ENCODE measurements at regions not wholly inside any gene's neighbourhood (a gene's known extent, or its start where the extent isn't known, plus 50 kb on each side); places are given as distances from the start of the nearest gene placed in this dataset.

GRCh38 chr20:52652271-52652670 is 319.9 kb upstream of the TSHZ2 start:
- BruUV-seq (replicated peaks) = no TSS peak
- H3K4me3 ChIP-seq (ENCODE audit: low read length) = no peak overlapping the region

GRCh38 chr20:52649727-52650126 is 322.4 kb upstream of the TSHZ2 start:
- Histone ChIP-seq H3K27ac (ENCODE audit: low read length) (no peak overlapping the region), H3K9me2 (replicated peaks; ENCODE audit: low read length) (no peaks in the 10 kb centered on the region), H3K9me3 (ENCODE audit: low read length) (peaks cover 23% of the 10 kb centered on the region; the same call in 1 of the 2 replicates), H3K4me2 (ENCODE audit: low read length) (no peak overlapping the region), H3K27me3 (ENCODE audit: low read length) (no peaks in the 10 kb centered on the region), H3K4me3 (ENCODE audit: low read length) (no peak overlapping the region), H3K4me1 (ENCODE audit: insufficient read depth, low read length) (no peaks in the 10 kb centered on the region), H3K9ac (ENCODE audit: low read length) (no peak overlapping the region), H4K20me1 (ENCODE audit: low read length) (no peaks in the 10 kb centered on the region), H3F3A (ENCODE audit: low read length, unreplicated experiment) (no peaks in the 10 kb centered on the region), H3K79me2 (ENCODE audit: low read length) (no peaks in the 10 kb centered on the region), H3K36me3 (ENCODE audit: low read depth, low read length) (no peaks in the 10 kb centered on the region), H2AFZ (ENCODE audit: low read length) (no peak overlapping the region)
- BruUV-seq (replicated peaks) = no TSS peak
- TF ChIP-seq EZH2phosphoT487 (IDR thresholded peaks at IDR 0.05; ENCODE audit: borderline replicate concordance, low read length) (no peak), EZH2 (IDR thresholded peaks at IDR 0.05; ENCODE audit: low read length, unreplicated experiment) (no peak), CTCF (conservative IDR thresholded peaks at IDR 0.05; ENCODE audit: low read depth, low read length) (no peak)
- ATAC-seq (no peak), DNase-seq (no peak)
- ChIA-PET POLR2A (ENCODE audit: unreplicated experiment) (no interaction called here), CTCF (no interaction called here)
- intact Hi-C loops (cut with micrococcal nuclease) = no loop called here

More at GRCh38 chr20:52652271-52652670, 319.9 kb upstream of the TSHZ2 start:
- no peak overlapping the region for H3K4me2 ChIP-seq (ENCODE audit: low read length)
- H3K79me2 ChIP-seq (ENCODE audit: low read length) = no peaks in the 10 kb centered on the region
- H3K27me3 ChIP-seq (ENCODE audit: low read length) = no peaks in the 10 kb centered on the region
- H3K27ac ChIP-seq (ENCODE audit: low read length) = no peak overlapping the region
- CTCF ChIA-PET = no interaction called here
- no peaks in the 10 kb centered on the region for H3F3A ChIP-seq (ENCODE audit: low read length, unreplicated experiment)
- no peaks in the 10 kb centered on the region for H3K4me1 ChIP-seq (ENCODE audit: insufficient read depth, low read length)
- H3K9ac ChIP-seq (ENCODE audit: low read length) = no peak overlapping the region
- TF ChIP-seq EZH2 (IDR thresholded peaks at IDR 0.05; ENCODE audit: low read length, unreplicated experiment) (no peak), EZH2phosphoT487 (IDR thresholded peaks at IDR 0.05; ENCODE audit: borderline replicate concordance, low read length) (no peak), CTCF (conservative IDR thresholded peaks at IDR 0.05; ENCODE audit: low read depth, low read length) (no peak)
- DNase-seq = no peak
- ATAC-seq = no peak
- H3K9me2 ChIP-seq (replicated peaks; ENCODE audit: low read length) = no peaks in the 10 kb centered on the region
- no peaks in the 10 kb centered on the region for H3K36me3 ChIP-seq (ENCODE audit: low read depth, low read length)
- intact Hi-C loops (cut with micrococcal nuclease) = no loop called here
- POLR2A ChIA-PET (ENCODE audit: unreplicated experiment) = no interaction called here
- H3K9me3 ChIP-seq (ENCODE audit: low read length) = peaks cover 27% of the 10 kb centered on the region; the same call in 1 of the 2 replicates
- H2AFZ ChIP-seq (ENCODE audit: low read length) = no peak overlapping the region
- H4K20me1 ChIP-seq (ENCODE audit: low read length) = no peaks in the 10 kb centered on the region

GRCh38 chr20:52645822-52646221 is 326.3 kb upstream of the TSHZ2 start:
- DNase-seq (no peak), ATAC-seq (no peak)
- intact Hi-C loops (cut with micrococcal nuclease) = no loop called here
- H4K20me1 ChIP-seq (ENCODE audit: low read length) = no peaks in the 10 kb centered on the region
- H2AFZ ChIP-seq (ENCODE audit: low read length) = no peak overlapping the region
- ChIA-PET POLR2A (ENCODE audit: unreplicated experiment) (no interaction called here), CTCF (no interaction called here)
- no TSS peak for BruUV-seq (replicated peaks)
- peaks cover 6% of the 10 kb centered on the region for H3K9me3 ChIP-seq (ENCODE audit: low read length)
- no peaks in the 10 kb centered on the region for H3F3A ChIP-seq (ENCODE audit: low read length, unreplicated experiment)
- no peak overlapping the region for H3K9ac ChIP-seq (ENCODE audit: low read length)
- no peak overlapping the region for H3K4me2 ChIP-seq (ENCODE audit: low read length)
- no peaks in the 10 kb centered on the region for H3K36me3 ChIP-seq (ENCODE audit: low read depth, low read length)
- TF ChIP-seq EZH2 (IDR thresholded peaks at IDR 0.05; ENCODE audit: low read length, unreplicated experiment) (no peak), EZH2phosphoT487 (IDR thresholded peaks at IDR 0.05; ENCODE audit: borderline replicate concordance, low read length) (no peak), CTCF (conservative IDR thresholded peaks at IDR 0.05; ENCODE audit: low read depth, low read length) (no peak)
- no peaks in the 10 kb centered on the region for H3K4me1 ChIP-seq (ENCODE audit: insufficient read depth, low read length)
- no peak overlapping the region for H3K4me3 ChIP-seq (ENCODE audit: low read length)
- no peaks in the 10 kb centered on the region for H3K79me2 ChIP-seq (ENCODE audit: low read length)
- H3K9me2 ChIP-seq (replicated peaks; ENCODE audit: low read length) = no peaks in the 10 kb centered on the region
- H3K27ac ChIP-seq (ENCODE audit: low read length) = no peak overlapping the region
- no peaks in the 10 kb centered on the region for H3K27me3 ChIP-seq (ENCODE audit: low read length)
